HTR-8/SVneo (cell line): ENCODE measurements at regions not wholly inside any gene's neighbourhood (a gene's known extent, or its start where the extent isn't known, plus 50 kb on each side); places are given as distances from the start of the nearest gene placed in this dataset.
A peak's percentile ranks its signal among the peaks of the same experiment; 100 is the strongest.
"Not testable (repeated sequence)": the region's sequence is repeated elsewhere in the genome, so short reads cannot be mapped to it uniquely, and the experiment has no call there.

ENCODE experiments used
- DNase-seq: peaks from one replicate; pipeline ENCODE4 v3.0.0; 2011; ENCODE audit warnings: low spot score, mixed read lengths; ENCODE audit not compliant: insufficient read length
- FAIRE-seq: peaks from 2 replicates; lab custom pipeline; 2011; peaks lifted over from hg19 to GRCh38; lab: Jason Lieb, UNC

DNA sequence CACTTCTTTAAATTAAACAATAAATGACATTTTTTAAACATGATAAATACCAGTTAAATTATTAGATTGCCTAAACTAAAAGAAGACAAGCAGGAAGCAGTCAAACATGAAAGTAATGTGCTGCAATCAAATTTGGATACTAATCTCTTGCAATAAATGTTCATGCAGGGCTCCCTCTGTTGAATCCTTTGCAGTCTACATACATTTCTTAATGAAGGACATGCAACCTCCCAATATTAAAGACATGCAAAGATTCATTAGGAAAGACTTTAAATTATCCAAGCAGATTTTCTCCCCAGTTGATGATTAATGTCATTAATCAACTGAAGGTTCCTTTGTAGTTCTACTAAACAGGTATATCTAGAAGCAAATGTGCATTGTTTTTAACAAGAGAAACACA lies 245.4 kb downstream of the ZIC4 start:
- DNase-seq (no peak), FAIRE-seq (no peak)

DNA sequence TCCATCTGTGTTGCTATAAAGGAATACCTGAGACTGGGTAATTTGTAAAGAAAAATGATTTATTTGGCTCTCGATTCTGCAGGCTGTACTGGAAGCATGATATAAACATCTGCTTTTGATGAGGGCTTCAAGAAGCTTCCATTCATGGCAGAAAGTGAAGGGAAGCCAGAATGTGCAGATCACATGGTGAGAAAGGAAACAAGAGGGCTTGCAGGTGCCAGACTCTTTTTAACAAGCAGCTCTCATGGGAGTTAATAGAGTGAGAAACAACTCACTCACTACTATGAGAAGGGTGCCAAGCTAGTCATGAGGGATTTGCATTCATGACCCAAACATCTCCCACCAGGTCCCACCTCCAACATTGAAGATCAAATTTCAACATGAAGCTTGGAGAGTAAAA lies 247.2 kb downstream of the ZIC4 start:
- DNase-seq (no peak), FAIRE-seq (no peak)

DNA sequence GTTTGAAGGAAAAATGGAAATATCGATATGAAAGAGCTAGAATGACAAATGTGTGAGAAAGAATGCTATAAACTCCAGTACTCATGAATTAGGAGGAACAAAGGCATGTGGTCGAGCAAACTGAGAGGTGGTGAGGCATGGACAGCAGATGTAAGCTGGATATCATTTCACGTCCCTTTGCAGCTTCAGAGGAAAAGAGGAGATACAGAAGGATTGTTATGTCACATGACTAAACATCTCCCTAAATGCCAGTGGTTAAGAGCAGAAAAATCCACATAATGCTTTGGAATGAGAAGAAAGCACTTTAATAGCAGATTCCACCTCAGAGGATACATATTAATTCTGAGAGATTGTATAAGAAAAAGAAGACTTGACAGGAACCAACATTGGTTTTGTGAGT lies 248.7 kb downstream of the ZIC4 start:
- DNase-seq (no peak), FAIRE-seq (no peak)

DNA sequence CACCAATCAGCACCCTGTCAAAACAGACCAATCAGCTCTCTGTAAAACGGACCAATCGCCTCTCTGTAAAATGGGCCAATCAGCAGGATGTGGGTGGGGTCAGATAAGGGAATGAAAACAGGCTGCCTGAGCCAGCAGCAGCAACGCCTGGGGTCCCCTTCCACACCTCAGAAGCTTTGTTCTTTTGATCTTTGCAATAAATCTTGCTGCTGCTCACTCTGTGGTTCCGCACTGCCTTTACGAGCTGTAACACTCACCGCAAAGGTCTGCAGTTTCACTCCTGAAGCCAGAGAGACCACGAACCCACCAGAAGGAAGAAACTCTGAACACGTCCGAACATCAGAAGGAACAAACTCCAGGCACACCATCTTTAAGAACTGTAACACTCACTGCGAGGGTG lies 251.4 kb downstream of the ZIC4 start:
- FAIRE-seq, DNase-seq: not testable (repeated sequence)

DNA sequence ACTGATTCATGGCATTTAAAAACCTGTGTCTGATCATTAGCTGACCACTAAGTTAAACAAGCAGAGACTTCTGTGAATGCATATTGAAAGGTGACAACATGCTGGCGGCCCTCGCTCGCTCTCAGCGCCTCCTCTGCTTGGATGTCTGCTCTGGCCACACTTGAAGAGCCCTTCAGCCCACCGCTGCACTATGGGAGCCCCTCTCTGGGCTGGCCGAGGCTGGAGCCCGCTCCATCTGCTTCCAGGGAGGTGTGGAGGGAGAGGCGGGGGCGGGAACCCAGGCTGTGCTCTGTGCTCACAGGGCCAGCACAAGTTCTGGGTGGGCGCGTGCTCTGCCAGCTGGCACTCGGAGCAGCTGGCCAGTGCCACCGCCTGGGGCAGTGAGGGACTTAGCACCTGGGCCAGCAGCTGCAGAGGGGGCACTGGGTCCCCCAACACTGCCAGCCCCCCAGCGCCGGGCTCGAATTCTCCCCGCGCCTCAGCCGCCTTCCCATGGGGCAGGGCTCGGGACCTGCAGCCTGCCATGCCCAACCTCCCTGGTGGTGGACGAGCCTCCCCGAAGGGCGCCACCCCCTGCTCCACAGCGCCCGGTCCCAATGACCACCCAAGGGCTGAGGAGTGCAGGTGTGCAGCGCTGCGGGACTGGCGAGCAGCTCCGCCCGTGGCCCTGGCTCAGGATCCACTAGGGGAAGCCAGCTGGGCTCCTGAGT lies 252.4 kb downstream of the ZIC4 start:
- FAIRE-seq (no peak), DNase-seq (no peak)

DNA sequence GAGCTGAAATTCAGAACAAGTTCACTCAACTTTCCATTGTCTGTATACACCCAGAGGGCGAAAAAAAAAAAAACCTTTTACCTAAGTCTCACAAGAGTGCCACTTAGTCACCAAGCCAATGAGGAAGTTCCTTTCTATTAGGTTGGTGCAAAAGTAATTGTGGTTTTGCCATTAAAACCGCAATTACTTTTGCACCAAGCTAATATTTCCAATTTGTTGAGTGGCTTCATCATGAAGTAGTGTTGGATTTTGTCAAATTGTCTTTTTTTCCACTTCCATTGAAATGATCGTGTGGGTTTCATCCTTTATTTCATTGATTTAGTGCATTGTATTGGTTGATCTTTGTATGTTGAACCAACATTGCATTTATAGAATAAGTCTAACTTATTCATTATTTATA lies 253.9 kb downstream of the ZIC4 start:
- DNase-seq (no peak), FAIRE-seq (no peak)

DNA sequence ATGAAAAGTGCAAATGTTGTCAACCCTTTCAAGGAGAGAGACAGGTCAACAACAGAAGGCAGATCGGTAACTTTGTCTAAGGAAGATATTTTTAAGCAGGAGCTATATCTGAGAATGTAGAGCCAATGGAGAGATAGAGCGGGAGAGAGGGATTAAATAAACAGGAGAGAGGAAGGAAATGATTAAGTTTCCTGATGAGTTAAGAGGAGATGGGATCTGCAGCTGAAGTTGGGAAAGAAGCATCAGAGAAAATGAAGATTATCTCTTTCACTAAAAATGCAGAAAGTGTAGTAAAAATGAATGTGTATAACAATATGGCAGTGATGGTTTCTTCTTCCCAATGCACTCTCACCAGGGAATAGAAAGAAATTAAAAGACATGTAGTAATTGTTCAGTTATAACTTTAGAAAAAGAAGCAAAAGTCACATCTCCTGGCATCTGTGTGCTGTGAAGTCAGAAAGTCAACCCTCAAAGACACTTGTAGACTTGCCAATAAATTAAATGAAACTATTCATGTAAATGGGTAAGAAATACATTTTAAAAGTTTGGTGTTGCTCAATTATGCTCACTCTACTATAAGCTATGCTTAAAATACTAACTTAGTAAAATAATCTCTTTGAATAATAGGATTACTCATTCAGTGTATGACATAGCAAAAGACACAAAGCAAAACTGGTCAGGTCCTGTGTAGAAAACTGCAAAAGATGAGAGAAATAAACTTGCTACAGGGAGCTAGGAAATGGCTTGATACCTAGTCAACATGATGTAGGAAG lies 264.6 kb downstream of the ZIC4 start:
- DNase-seq (no peak), FAIRE-seq (no peak)

DNA sequence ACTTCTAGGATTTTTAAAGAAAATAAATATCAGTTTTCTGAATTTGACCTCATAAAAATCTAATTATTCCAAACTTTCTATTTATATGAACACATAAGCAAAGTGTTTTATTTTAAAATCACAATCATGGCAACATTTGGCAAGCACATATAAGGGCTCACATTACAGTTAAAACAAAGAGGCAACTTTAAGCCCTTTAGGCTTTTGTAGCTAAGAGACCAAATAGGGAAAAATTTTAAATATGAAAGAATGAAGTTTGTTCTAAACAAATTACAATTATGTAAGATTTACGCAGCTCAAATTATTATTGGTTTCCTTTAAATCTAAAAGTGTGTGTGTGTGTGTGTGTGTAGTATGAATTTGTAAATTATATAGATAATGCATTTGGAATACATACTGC lies 267.0 kb downstream of the ZIC4 start:
- FAIRE-seq: no peak
- DNase-seq: no peak

DNA sequence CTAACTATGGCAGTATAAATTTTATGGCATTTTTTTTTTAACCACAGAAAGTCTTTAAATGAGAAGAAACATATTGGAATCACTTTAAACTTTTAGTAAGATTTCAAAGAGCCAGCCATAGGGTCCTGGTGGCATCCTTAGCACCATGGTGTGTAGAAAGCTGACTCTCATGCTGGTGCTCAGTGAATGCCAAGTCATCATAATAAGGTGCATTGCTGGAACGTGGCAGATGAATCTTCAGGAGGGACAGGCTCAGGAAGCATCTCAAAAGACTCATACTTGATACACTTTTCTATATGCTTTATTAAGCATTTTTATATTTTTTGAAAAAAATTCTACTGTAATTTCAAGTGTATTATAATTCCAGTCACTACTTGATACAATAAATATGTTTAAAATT lies 274.2 kb downstream of the ZIC4 start:
- DNase-seq (no peak), FAIRE-seq (no peak)

DNA sequence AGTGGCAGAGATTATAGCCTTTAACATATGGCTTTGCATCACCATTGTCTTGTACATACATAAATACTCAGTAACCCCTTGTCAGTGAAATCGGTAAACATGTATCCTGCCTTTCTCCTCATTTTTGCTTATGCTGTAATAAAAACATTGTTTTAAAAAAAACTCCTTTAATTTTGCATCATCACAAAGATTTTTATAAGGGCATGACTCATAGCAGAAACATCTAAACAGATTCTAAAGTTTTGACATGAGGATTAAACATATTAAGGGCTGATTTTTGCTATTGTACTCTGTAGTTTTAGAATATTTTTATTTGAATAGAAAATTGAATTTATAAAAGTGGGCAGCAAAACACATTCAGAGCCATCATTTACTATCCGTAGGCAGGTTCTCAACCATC lies 275.9 kb downstream of the ZIC4 start:
- no peak for FAIRE-seq

DNA sequence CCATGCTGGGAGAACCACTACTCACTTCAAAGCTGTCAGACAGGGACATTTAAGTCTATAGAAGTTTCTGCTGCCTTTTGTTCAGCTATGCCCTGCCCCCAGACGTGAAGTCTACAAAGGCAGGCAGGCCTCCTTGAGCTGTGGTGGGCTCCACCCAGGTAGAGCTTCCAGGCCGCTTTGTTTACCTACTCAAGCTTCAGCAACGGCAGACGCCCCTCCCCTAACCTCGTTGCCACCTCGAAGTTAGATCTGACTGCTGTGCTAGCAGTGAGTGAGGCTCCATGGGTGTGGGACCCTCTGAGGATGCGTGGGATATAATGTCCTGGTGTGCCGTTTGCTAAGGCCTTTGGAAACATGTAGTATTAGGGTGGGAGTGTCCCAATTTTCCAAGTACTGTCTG lies 276.7 kb downstream of the ZIC4 start:
- no peak for DNase-seq
- no peak for FAIRE-seq

More for the DNA sequence above, 275.9 kb downstream of the ZIC4 start:
- no peak for DNase-seq

DNA sequence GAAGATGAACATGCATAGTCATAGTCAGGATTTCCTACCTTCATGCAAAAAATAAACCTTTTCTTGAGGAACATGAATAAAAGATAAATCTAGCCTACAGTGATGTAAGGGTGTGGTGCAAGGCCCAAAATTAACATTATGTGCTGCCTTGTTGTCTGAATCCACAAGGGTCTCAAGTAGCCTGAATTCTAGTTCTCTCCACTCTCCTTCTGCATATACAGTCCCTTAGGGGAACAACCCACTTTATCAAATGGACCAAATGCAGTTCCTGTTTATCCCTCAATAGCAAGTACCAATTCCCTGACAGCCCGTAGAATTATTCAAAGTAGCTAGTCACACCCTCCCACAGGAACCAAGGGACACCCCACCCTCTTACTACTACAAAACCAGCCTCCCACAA lies 284.0 kb downstream of the ZIC4 start:
- DNase-seq: no peak
- no peak for FAIRE-seq

DNA sequence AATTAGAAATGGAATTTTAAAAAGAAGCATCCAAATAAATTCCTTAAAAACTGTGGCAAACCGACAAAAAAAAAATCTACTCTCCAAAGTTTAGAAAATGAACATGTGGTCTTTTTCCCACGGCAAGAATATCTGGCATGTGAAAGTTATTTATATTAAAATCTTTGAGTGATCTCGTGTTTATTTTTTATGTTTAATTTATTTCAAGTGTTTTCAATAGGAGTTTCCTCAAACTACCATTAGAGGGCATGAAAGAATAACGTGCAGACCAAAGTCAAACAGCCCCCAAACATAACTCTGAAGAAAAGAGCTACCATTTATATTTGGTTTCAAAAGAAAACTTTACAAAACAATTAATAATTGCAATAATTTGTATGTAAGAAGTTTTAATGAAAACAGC lies 286.4 kb downstream of the ZIC4 start:
- no peak for DNase-seq
- FAIRE-seq: no peak

DNA sequence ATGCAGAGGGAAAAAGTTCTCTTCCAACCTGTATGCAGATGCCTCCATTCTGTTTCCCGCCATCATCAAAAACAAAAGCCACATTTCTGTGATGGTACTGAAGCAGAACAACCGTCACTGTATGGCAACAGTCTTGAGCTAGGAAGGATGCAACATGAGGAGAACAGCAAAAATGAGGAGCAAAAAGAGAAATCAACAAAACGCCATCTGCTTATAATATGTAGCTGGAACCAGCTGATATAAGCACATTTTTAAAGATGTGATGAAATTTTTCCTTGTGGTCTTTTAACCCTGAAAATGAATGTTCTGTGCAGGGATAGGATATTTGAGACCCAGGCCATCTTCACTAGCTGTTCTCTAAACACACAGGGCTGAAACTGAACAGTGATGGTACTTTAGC lies 287.0 kb downstream of the ZIC4 start:
- FAIRE-seq (no peak), DNase-seq (no peak)

DNA sequence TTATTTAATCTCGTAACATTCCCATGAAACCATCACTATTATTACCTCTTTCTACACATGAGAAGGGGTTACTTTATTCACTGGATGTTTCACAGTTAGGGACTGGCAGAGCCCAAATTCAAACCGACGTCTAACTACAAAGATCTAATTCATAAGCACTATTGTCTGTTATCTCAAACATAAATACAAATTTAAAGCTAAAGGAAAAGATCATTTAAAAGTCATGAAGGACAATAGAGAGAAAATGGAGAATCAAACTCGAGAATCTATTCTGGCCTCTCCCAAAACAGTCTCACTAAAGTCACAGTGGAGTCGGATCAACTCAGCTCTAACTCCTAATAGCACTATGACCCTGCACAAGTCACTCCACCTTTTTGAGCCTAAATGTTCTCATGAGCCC lies 287.7 kb downstream of the ZIC4 start:
- no peak for DNase-seq
- FAIRE-seq: no peak

DNA sequence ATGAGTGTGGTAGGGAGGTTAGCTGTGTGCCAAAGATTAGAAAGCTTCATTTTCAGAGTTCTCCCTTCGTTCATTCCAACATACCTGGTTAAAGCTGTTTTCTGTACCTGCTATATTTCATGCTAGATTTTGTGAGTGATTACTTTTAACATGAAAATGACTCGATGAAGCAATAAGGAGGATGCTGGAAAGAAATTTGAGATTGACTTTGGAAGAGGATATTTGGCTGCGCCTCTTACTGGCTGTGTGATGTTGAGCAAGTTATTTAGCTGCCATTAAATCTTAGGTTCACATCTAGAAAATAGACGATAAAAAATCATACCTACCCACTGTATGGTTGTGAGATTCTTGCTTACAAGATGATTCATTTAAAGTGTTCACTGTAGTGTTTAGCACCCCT lies 288.7 kb downstream of the ZIC4 start:
- FAIRE-seq (no peak), DNase-seq (no peak)

DNA sequence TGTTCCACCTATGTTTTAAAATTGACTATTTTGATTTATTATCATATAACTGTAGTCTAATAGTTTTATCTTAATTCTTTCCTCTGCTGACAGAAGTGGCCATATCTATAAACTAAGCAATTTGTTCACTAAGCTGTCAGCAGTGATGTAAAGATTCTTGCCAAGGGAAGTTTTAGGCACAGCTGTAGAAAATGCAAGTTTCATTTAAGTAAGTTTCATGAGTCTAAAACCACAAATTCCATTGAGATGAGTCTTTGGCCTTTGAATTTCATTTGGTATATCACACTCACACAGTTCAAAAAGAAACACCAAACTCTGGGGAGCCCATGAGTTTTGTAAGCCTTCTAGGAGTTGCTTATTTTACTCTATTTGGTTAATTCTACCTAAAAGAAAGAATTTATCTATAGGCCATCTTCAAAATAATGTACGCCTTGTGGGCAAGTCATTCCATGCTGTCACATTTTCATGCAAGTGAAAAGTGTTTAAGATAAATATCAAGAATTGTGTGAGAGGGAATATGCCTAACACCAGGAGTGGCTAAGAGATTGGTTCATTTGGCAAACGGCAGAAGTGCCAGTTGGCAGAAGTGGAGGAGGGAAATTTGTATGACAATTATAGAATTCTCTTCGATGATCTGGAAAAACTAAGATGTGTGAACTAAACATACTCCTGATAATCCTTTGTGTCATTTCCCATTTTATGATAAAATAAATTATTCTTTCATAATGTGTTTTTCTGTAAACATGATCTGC lies 292.9 kb downstream of the ZIC4 start:
- no peak for FAIRE-seq
- DNase-seq: peak; percentile 24

DNA sequence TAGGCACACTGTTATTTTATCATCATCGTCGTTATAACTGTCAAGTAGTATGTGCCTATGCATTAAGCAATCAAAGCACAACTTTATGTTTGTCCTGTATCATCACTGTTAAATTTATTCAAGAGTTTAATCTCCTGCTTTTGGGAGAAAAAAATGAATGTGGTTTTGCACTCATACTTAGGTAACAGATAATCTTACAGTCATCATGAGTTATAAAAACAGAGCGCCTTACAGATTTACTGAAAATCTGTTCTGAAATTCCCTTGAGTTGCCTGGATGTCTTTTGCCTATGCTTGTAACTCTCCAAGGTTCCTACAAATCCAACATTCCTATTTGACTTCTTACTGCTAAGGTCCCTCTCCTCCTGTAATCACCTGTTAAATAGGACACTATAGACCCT lies 307.3 kb downstream of the ZIC4 start:
- DNase-seq (no peak), FAIRE-seq (no peak)

DNA sequence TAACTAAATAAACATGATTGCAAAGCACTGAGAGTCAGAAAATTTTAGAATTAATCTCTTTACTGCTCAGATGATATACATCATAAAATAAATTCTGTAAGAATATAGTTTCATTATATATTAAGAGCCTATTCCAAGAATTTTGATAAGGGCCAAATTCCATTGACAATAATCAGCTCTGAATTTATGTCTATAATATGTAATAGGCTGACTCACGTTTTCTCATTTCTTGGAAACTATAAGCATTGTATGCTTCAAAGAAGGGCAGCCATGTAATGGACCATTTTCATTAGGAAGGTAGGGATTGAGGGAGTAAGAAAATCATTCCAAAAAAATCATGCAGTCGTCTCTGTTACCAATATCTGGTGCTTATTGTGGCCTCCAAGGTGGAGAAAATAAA lies 315.9 kb downstream of the ZIC4 start:
- FAIRE-seq: no peak
- DNase-seq: no peak

DNA sequence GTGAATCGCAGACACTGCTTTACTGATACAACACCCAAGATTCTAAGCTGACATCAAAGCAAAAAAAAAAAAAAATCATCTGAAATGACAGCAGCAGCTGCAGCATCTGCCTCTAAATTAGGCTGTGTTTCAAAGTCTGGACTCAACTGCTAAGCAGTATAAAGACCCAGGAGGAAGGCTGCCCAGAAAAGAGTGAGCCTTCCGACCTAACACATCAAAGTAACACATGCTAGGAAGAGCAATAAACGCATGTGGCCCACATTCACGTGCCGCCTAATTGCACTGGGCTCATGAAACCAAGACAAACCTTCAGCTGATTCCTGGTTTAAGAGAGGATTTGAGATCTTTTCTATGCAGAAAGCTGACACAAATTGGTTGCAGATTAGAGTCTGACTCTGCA lies 317.1 kb downstream of the ZIC4 start:
- DNase-seq: no peak
- FAIRE-seq: no peak

DNA sequence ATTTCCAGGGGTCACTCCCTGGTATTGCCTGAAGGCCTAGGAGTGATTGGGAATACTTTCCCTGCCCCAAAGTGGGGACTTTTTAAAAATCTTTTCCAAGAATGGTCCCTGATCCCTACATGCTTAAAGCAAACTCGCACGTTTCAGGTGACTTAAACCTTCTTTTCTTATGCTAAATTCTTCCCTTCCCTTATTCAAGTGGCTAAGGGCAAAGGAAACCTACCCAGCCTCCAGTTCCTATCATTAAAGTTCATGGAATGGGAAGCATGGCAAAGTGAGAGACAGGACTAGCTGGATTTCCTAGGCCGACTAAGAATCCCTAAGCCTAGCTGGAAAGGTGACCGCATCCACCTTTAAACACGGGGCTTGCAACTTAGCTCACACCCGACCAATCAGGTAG lies 346.8 kb downstream of the ZIC4 start:
- DNase-seq, FAIRE-seq: not testable (repeated sequence)
